ENCODE measurements at regions not wholly inside any gene's neighbourhood (a gene's known extent, or its start where the extent isn't known, plus 50 kb on each side); places are given as distances from the start of the nearest gene placed in this dataset.
A peak's percentile ranks its signal among the peaks of the same experiment; 100 is the strongest.

GRCh38 chr12:111172786-111173185 lies 196.1 kb downstream of the PHETA1 start:
- H3K27me3 ChIP-seq (ENCODE audit: control insufficient read depth in 3 of 3, insufficient read depth in 3 of 3, low read length in 2 of 3): peaks cover 0 to 4% (median 0%) of the 10 kb centered on the region in 3 donors
- DNase-seq (no peak), ATAC-seq (ENCODE audit: insufficient read depth, low FRiP score) (no peak)
- no peaks in the 10 kb centered on the region for H3K9me3 ChIP-seq (ENCODE audit: control insufficient read depth in 4 of 4, insufficient read depth in 3 of 4, low read length in 3 of 4)
- H3K9ac ChIP-seq (ENCODE audit: insufficient read depth in 1 of 2, low read length in 2 of 2): no peak overlapping the region
- H3K27ac ChIP-seq (ENCODE audit: low read depth in 1 of 2, low read length in 1 of 2): no peak overlapping the region
- 72 to 85% methylated on average over 8 of the region's 8 CpGs for WGBS, 2 donors
- no peak overlapping the region for H3K4me3 ChIP-seq
- peaks cover 0 to 31% (median 4%) of the 10 kb centered on the region in 5 donors for H3K4me1 ChIP-seq (ENCODE audit: control insufficient read depth in 5 of 5, insufficient read depth in 5 of 5, low read length in 5 of 5)
- H3K36me3 ChIP-seq (ENCODE audit: control insufficient read depth in 4 of 4, insufficient read depth in 4 of 4, low read length in 4 of 4): no peaks in the 10 kb centered on the region
- TF ChIP-seq, protein P1, sequence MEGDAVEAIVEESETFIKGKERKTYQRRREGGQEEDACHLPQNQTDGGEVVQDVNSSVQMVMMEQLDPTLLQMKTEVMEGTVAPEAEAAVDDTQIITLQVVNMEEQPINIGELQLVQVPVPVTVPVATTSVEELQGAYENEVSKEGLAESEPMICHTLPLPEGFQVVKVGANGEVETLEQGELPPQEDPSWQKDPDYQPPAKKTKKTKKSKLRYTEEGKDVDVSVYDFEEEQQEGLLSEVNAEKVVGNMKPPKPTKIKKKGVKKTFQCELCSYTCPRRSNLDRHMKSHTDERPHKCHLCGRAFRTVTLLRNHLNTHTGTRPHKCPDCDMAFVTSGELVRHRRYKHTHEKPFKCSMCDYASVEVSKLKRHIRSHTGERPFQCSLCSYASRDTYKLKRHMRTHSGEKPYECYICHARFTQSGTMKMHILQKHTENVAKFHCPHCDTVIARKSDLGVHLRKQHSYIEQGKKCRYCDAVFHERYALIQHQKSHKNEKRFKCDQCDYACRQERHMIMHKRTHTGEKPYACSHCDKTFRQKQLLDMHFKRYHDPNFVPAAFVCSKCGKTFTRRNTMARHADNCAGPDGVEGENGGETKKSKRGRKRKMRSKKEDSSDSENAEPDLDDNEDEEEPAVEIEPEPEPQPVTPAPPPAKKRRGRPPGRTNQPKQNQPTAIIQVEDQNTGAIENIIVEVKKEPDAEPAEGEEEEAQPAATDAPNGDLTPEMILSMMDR (IDR thresholded peaks at IDR 0.05; ENCODE audit: control extremely low read depth, extremely low read depth): no peak

DNA sequence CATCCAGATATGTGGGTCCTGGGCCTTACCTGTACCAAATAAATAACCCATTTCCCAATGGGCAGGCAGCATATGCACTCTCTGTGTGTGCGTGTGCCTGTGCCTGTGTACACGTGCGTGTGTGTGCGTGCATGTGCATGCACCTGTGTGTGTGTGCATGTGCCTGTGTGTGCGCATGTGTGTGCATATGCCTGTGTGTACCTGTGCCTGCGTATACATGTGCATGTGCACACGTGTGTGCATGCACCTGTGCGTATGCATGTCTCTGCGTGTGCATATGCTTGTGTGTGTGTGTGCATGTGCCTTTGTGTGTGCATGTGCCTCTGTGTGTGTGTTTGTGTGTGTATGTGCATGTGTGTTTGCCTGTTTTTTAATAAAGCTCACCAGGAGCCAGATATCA lies 197.1 kb downstream of the PHETA1 start:
- H3K9ac ChIP-seq (ENCODE audit: insufficient read depth in 1 of 2, low read length in 2 of 2): no peak overlapping the region
- DNase-seq: no peak
- H3K9me3 ChIP-seq (ENCODE audit: control insufficient read depth in 4 of 4, insufficient read depth in 3 of 4, low read length in 3 of 4): no peaks in the 10 kb centered on the region
- ATAC-seq (ENCODE audit: insufficient read depth, low FRiP score): no peak
- no peak overlapping the region for H3K27ac ChIP-seq (ENCODE audit: low read depth in 1 of 2, low read length in 1 of 2)
- H3K4me3 ChIP-seq: no peak overlapping the region
- 84 to 91% methylated on average over 9 of the region's 9 CpGs for WGBS, 2 donors
- TF ChIP-seq, protein P1 (IDR thresholded peaks at IDR 0.05; ENCODE audit: control extremely low read depth, extremely low read depth): no peak
- H3K36me3 ChIP-seq (ENCODE audit: control insufficient read depth in 4 of 4, insufficient read depth in 4 of 4, low read length in 4 of 4): no peaks in the 10 kb centered on the region
- H3K4me1 ChIP-seq (ENCODE audit: control insufficient read depth in 5 of 5, insufficient read depth in 5 of 5, low read length in 5 of 5): peaks cover 0 to 28% (median 4%) of the 10 kb centered on the region in 5 donors
- peaks cover 0 to 4% (median 0%) of the 10 kb centered on the region in 3 donors for H3K27me3 ChIP-seq (ENCODE audit: control insufficient read depth in 3 of 3, insufficient read depth in 3 of 3, low read length in 2 of 3)

GRCh38 chr12:111171345-111171744 lies 197.6 kb downstream of the PHETA1 start:
- Histone ChIP-seq H3K9ac (ENCODE audit: insufficient read depth in 1 of 2, low read length in 2 of 2) (no peak overlapping the region), H3K27ac (ENCODE audit: low read depth in 1 of 2, low read length in 1 of 2) (no peak overlapping the region), H3K4me1 (ENCODE audit: control insufficient read depth in 5 of 5, insufficient read depth in 5 of 5, low read length in 5 of 5) (peaks cover 0 to 25% (median 4%) of the 10 kb centered on the region in 5 donors), H3K9me3 (ENCODE audit: control insufficient read depth in 4 of 4, insufficient read depth in 3 of 4, low read length in 3 of 4) (no peaks in the 10 kb centered on the region), H3K27me3 (ENCODE audit: control insufficient read depth in 3 of 3, insufficient read depth in 3 of 3, low read length in 2 of 3) (peaks cover 0 to 4% (median 0%) of the 10 kb centered on the region in 3 donors), H3K36me3 (ENCODE audit: control insufficient read depth in 4 of 4, insufficient read depth in 4 of 4, low read length in 4 of 4) (no peaks in the 10 kb centered on the region), H3K4me3 (no peak overlapping the region)
- TF ChIP-seq, protein P1 (IDR thresholded peaks at IDR 0.05; ENCODE audit: control extremely low read depth, extremely low read depth): no peak
- no peak for ATAC-seq (ENCODE audit: insufficient read depth, low FRiP score)
- WGBS, 2 donors: 73 to 79% methylated on average over 9 of the region's 9 CpGs
- no peak for DNase-seq

GRCh38 chr12:111170543-111170942 lies 198.4 kb downstream of the PHETA1 start:
- no peaks in the 10 kb centered on the region for H3K36me3 ChIP-seq (ENCODE audit: control insufficient read depth in 4 of 4, insufficient read depth in 4 of 4, low read length in 4 of 4)
- H3K4me3 ChIP-seq: no peak overlapping the region
- ATAC-seq (ENCODE audit: insufficient read depth, low FRiP score): peak; percentile 58
- TF ChIP-seq, protein P1 (IDR thresholded peaks at IDR 0.05; ENCODE audit: control extremely low read depth, extremely low read depth): no peak
- H3K4me1 ChIP-seq (ENCODE audit: control insufficient read depth in 5 of 5, insufficient read depth in 5 of 5, low read length in 5 of 5): peaks cover 0 to 18% (median 4%) of the 10 kb centered on the region in 5 donors
- no peaks in the 10 kb centered on the region for H3K9me3 ChIP-seq (ENCODE audit: control insufficient read depth in 4 of 4, insufficient read depth in 3 of 4, low read length in 3 of 4)
- peaks cover 0 to 4% (median 0%) of the 10 kb centered on the region in 3 donors for H3K27me3 ChIP-seq (ENCODE audit: control insufficient read depth in 3 of 3, insufficient read depth in 3 of 3, low read length in 2 of 3)
- DNase-seq: peak in 1 of 3 donors; percentile 14
- H3K27ac ChIP-seq (ENCODE audit: low read depth in 1 of 2, low read length in 1 of 2): no peak overlapping the region
- 23 to 35% methylated on average over 8 of the region's 8 CpGs for WGBS, 2 donors
- no peak overlapping the region for H3K9ac ChIP-seq (ENCODE audit: insufficient read depth in 1 of 2, low read length in 2 of 2)

Data from lung (tissue), 11 donors.